G401.6 (cell line): ENCODE measurements at regions not wholly inside any gene's neighbourhood (a gene's known extent, or its start where the extent isn't known, plus 50 kb on each side); places are given as distances from the start of the nearest gene placed in this dataset.
"Not testable (repeated sequence)": the region's sequence is repeated elsewhere in the genome, so short reads cannot be mapped to it uniquely, and the experiment has no call there.

Source experiments
- FAIRE-seq: peaks from 2 replicates; lab custom pipeline; 2012; peaks lifted over from hg19 to GRCh38; lab: Jason Lieb, UNC

- no peak for FAIRE-seq
Observed at GRCh38 chr1:102365071-102365470, 368.3 kb upstream of the OLFM3 start.

- no peak for FAIRE-seq
Observed at GRCh38 chr1:102336602-102337001, 339.9 kb upstream of the OLFM3 start.

DNA sequence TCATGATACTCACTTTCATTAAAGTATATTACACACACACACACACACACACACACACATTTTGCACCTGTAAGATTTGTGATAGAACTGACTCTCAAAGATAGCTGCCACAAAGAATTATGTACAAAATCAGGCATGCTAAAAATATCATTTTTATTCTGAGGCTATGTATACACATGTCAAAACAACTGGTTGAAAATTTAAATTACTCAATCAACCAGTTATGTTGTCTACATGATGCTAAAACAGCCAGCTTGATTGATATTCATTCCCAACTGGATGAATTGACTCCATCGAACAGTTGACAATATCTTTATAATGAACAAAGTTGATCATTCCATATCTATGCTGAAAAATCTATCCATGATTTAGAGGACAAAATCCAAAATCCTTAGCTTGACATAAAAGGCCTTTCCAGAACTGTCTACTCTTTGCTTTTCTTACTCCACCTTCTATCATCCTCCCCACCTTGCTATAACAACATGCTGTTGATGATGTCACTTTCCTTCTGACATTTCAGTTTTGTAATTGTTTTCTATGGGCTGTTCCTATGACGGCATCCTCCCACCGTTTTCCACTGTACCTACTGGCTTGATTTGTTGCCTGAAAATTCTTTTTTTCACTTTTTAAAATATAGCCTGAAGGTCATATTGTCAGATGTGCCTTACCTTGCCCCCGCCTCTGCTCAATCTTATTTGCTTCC is 321.5 kb upstream of the OLFM3 start:
- FAIRE-seq = no peak

DNA sequence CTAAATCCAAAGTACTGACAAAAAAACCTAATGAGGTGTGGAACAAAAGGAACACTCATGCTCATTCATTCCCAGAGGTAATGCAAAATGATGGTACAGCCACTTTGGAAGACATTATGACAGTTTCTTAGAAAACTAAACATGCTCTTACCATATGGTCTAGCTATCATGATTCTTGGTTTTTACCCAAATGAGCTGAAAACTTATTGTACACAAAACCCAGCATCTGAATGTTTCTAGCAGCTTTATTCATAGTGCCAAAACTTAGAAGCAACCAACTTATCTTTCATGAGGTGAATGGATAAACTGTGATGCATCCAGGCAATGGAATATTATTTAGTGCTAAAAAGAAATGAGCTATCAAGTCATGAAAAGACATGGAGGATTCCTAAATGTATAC is 318.4 kb upstream of the OLFM3 start:
- no peak for FAIRE-seq

- no peak for FAIRE-seq
Observed at GRCh38 chr1:102296116-102296515, 299.4 kb upstream of the OLFM3 start.

GRCh38 chr1:102282955-102283354 is 286.2 kb upstream of the OLFM3 start:
- FAIRE-seq = no peak

DNA sequence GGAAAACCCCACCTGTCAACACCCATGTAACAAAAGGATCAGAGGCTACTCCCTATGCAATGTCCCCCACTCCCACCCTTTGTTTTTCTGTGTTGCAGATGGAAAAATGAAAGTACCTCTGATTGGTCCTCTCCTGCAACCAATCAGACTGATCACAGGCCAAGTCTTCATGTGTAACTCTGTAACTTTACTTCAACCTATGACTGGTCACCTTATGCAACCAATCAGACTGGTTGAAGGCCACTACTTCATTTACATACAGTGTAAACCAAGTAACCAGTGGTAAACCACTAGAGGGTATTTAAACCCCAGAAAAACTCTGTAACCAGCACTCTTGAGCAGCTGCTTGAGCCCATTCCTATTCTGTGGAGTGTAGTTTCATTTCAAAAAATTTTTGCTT is 266.3 kb upstream of the OLFM3 start:
- FAIRE-seq = no peak

- no peak for FAIRE-seq
Observed at GRCh38 chr1:102252731-102253505, 256.2 kb upstream of the OLFM3 start.

DNA sequence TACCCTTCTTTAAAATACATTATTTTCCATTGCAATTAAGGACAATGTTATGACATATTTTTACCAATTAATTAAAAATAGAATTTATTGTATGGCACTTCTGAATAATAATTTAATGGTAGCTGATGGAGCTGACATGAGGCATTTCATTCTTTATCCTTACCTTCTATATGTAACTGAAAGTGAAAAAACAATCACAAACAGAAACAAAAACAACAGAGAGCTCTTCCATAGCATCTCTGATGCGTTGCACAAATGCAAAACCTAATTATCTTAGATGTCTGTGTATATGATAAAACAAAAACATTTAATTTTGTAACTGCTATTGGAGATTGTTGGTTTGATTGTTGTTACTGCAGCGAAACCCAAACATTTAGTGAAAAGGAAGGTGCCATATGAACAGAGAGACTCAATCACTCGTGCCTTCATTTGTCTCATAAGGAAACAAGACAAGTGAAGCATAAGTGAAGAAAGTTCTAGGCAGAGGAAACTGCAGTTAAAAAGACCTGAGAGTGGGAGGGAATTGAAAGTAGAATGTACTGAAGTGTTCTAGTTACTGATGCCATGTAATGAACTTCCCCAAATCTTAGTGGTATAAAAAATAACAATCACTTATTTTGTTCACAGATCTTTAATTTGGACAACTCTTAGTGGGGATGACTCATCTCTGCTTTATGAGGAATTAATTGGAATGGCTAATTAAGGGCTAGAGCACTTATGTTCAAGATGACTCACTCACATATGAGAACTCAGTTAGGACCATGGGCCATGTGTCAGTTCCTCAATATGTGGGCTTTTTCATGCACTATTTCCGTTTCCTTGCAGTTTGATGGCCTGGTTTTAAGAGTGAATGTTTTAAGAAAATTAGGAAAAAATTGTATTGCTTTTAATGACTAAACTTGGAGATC is 245.0 kb upstream of the OLFM3 start:
- no peak for FAIRE-seq

GRCh38 chr1:102239247-102239646 is 242.5 kb upstream of the OLFM3 start:
- FAIRE-seq = no peak

DNA sequence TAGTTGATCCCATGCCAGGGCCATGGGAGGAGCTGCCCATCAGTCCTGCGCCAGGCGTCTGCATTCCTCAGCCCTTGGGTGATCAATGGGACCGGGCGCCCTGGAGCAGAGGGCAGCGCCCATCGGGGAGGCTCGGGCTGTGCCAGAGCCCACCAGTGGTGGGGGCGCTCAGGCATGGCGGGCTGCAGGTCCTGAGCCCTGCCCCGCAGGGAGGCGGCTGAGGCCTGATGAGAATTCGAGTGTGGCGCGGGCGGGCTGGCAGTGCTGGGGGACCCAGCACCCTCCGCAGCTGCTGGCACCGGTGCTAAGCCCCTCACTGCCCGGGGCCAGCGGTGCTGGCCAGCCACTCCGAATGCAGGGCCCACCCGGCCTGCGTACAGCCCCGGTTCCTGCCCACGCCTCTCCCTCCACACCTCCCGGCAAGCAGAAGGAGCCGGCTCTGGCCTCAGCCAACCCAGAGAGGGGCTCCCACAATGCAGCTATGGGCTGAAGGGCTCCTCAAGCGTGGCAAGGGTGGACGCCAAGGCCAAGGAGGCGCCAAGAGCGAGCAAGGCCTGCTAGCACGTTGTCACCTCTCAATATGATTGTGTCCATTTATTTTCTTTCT is 238.1 kb upstream of the OLFM3 start:
- no peak for FAIRE-seq

DNA sequence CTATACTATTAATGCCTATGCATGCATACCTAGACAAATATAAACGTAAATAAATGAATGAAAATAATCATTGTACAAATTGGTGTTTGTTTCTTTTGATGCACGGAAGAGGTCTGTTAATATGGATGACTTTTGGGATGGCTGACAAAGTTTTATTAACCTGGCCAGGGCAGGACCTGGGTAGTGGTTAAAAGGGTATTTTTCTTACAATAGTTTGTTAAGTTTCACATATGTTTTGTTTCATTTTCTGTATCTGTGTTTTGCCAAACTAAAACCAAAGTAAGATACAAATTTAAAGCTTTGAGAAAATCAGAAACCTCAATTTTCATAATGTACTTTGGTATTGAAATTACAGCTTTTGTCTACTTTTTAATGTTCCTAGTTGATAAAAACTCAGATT is 222.7 kb upstream of the OLFM3 start:
- no peak for FAIRE-seq

- FAIRE-seq = not testable (repeated sequence)
Observed at GRCh38 chr1:102210891-102211290, 214.2 kb upstream of the OLFM3 start.

DNA sequence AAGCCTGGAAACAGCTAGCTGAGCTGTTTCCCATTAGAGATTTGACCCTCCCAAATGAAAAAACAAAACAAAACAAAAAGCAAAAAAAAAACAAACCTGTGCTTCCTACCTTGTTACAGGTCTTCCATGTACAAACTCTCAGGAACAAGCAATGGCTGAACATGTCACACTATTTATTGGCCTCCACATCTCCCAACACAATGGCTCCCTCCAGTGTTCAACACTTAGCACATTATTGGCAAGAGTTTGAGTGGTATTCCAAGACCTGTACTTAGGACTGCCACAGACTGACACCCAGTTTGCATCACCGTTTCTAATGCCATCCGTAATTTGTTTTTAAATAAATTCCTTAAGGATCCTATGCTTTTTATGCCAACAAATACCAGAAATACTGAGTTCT is 195.0 kb upstream of the OLFM3 start:
- no peak for FAIRE-seq

DNA sequence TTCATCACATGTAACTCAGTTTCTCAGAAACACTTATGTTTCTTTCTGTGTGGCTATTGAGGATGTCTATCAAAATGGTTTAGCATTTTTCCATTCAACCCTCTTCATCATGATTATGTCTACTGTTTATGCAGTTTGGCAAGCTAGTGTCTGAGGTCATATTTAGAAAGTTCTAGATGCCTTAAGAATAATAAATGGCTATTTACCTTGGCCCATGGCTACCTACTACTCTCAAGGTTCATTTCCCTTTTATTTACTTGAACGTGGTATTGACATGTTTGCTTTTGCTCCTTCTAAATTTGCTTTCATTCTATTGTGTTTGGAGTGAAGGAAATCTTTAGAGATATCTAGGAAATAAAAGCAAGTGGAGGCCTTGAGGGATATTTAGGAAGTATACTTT is 193.7 kb upstream of the OLFM3 start:
- no peak for FAIRE-seq

DNA sequence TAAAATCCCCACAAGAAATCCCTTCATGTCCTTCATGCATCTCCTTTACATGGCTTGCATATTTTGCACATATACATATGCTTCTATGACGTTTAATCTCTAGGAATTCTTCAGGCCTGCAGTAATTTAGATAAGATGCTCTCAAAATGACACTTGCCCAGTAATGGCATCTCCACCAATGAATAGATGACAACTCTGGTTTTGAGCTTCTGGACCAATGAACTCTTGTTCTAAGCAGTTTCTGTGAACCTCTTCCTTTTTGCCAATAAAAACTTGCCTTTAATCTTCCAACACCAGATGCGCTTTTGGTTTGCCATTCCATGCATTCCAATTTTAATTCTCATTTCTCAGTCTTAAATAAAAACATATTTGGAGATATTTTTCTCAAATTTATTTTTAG is 189.8 kb upstream of the OLFM3 start:
- FAIRE-seq = no peak

GRCh38 chr1:102185260-102185659 is 188.5 kb upstream of the OLFM3 start:
- no peak for FAIRE-seq

DNA sequence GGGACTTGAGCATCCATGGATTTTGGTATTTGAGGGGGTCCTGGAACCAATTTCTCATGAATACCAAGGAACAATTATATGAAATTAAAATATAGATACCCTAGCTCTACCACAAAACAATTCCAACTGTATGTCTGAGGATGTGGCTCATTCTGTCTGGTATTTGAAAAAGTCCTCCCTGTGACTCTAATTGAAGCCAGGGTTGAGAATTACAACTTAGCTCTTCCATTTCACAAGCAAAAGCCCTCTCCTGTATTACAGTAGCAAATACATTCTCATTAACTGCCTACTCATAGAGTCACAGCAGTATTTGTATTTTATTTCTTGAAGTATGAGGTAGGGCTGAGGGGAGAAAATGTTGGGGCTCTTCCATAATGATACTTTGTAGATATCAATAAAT is 187.8 kb upstream of the OLFM3 start:
- no peak for FAIRE-seq

- no peak for FAIRE-seq
Observed at GRCh38 chr1:102183711-102184110, 187.0 kb upstream of the OLFM3 start.

GRCh38 chr1:102182603-102183260 is 186.0 kb upstream of the OLFM3 start:
- no peak for FAIRE-seq

- FAIRE-seq = no peak
Observed at GRCh38 chr1:102181341-102181740, 184.6 kb upstream of the OLFM3 start.

- no peak for FAIRE-seq
Observed at GRCh38 chr1:102178480-102178879, 181.8 kb upstream of the OLFM3 start.
